SK-N-SH (cell line): ENCODE measurements at regions not wholly inside any gene's neighbourhood (a gene's known extent, or its start where the extent isn't known, plus 50 kb on each side); places are given as distances from the start of the nearest gene placed in this dataset.

Source experiments
- CTCF ChIA-PET: fragments of 300-600, 350-600 bp; formaldehyde crosslinking; extraction: SDS; loops from one replicate; lab custom pipeline; 2021; lab: Yijun Ruan, JAX
- POLR2A ChIA-PET: fragments of 350-600 bp; sonication (Branson Sonifier 250); formaldehyde crosslinking; extraction: SDS; loops from one replicate; lab custom pipeline; 2020; ENCODE audit warnings: antibody characterized with exemption, inconsistent platforms; lab: Yijun Ruan, JAX
- DNase-seq: peaks from one replicate; pipeline ENCODE4 v3.0.0; 2012
- H2AFZ ChIP-seq: fragments of 200-600 bp; sonication (generic); 2 replicates; pipeline ENCODE4 v1.8.1; 2016; ENCODE audit warnings: antibody characterized with exemption, mild to moderate bottlenecking, low read depth
- H3F3A ChIP-seq: fragments of 200-600 bp; sonication (generic); replicated peaks from 2 replicates; pipeline ENCODE3; 2016; ENCODE audit warnings: antibody characterized with exemption, mild to moderate bottlenecking; ENCODE audit not compliant: insufficient read depth
- H3K27ac ChIP-seq, 2 experiments: fragments of 200-500 bp in 1 of 2; fragments of 200-600 bp in 1 of 2; sonication (Bioruptor generic) in 1 of 2; sonication (generic), shearing (Covaris generic) in 1 of 2; 2 replicates each; pipeline versions ENCODE4 v1.5.1 to v1.6.1; 2014 to 2016; ENCODE audit warnings: low read depth in 2 of 2, inconsistent platforms in 1 of 2, low read length in 1 of 2, mild to moderate bottlenecking in 1 of 2, mixed read lengths in 1 of 2
- H3K27me3 ChIP-seq: fragments of 200-600 bp; sonication (generic), shearing (Covaris generic); 2 replicates; pipeline ENCODE4 v1.6.1; 2016; ENCODE audit warnings: mixed run types; ENCODE audit not compliant: insufficient read depth
- H3K36me3 ChIP-seq, 2 experiments: fragments of 200-500 bp in 1 of 2; fragments of 200-600 bp in 1 of 2; sonication (Bioruptor generic) in 1 of 2; sonication (generic) in 1 of 2; replicated peaks in 1 of 2; 2 replicates each; pipeline versions ENCODE3 to v1.5.1; 2014 to 2016; ENCODE audit warnings: low read length in 1 of 2, mild to moderate bottlenecking in 1 of 2; ENCODE audit not compliant: insufficient read depth in 2 of 2, control insufficient read depth in 1 of 2
- H3K4me1 ChIP-seq, 2 experiments: fragments of 200-500 bp in 1 of 2; fragments of 200-600 bp in 1 of 2; sonication (Bioruptor generic) in 1 of 2; sonication (generic), shearing (Covaris generic) in 1 of 2; 2 replicates each; pipeline versions ENCODE4 v1.5.1 to v1.6.1; 2014 to 2016; ENCODE audit warnings: low read depth in 1 of 2, low read length in 1 of 2, mixed run types in 1 of 2; ENCODE audit not compliant: insufficient read depth in 2 of 2, control insufficient read depth in 1 of 2
- H3K4me2 ChIP-seq: fragments of 200-600 bp; sonication (generic), shearing (Covaris generic); 2 replicates; pipeline ENCODE4 v1.6.1; 2017; ENCODE audit warnings: mixed run types
- H3K4me3 ChIP-seq, 2 experiments: fragments of 200-500 bp in 1 of 2; fragments of 200-600 bp in 1 of 2; sonication (Bioruptor generic) in 1 of 2; sonication (generic), shearing (Covaris generic) in 1 of 2; 2 replicates each; pipeline versions ENCODE4 v1.5.1 to v1.8.1; 2014 to 2016; ENCODE audit warnings: low read depth in 2 of 2, inconsistent platforms in 1 of 2, low read length in 1 of 2, mild to moderate bottlenecking in 1 of 2, mixed read lengths in 1 of 2, moderate library complexity in 1 of 2
- H3K79me2 ChIP-seq: fragments of 200-600 bp; sonication (generic); 2 replicates; pipeline ENCODE4 v1.8.1; 2017; ENCODE audit warnings: mild to moderate bottlenecking; ENCODE audit not compliant: insufficient read depth
- H3K9ac ChIP-seq: fragments of 200-600 bp; sonication (generic); 2 replicates; pipeline ENCODE4 v1.6.1; 2017; ENCODE audit warnings: mixed run types
- H3K9me2 ChIP-seq: fragments of 200-600 bp; sonication (generic); 2 replicates; pipeline ENCODE4 v1.6.1; 2017; ENCODE audit warnings: mixed run types
- H3K9me3 ChIP-seq: fragments of 200-600 bp; sonication (generic); 2 replicates; pipeline ENCODE4 v1.6.1; 2017; ENCODE audit warnings: mixed run types, mild to moderate bottlenecking, moderate library complexity
- H4K20me1 ChIP-seq: fragments of 200-600 bp; sonication (generic); 2 replicates; pipeline ENCODE4 v1.6.1; 2017; ENCODE audit warnings: mild to moderate bottlenecking, mixed run types; ENCODE audit not compliant: insufficient read depth
- JUND ChIP-seq: IDR thresholded peaks from 2 replicates; pipeline ENCODE4 v1.4.0; 2012
- MEF2A ChIP-seq: IDR thresholded peaks from 2 replicates; pipeline ENCODE4 v1.4.0; 2012; ENCODE audit warnings: low read depth, borderline replicate concordance
- RAD21 ChIP-seq: IDR thresholded peaks from 2 replicates; pipeline ENCODE4 v1.6.1; 2012; ENCODE audit warnings: mild to moderate bottlenecking, low read length
- SMC3 ChIP-seq: IDR thresholded peaks from 2 replicates; pipeline ENCODE4 v1.6.1; 2012; ENCODE audit warnings: low read depth, low read length, improper control_type of control experiment
- TAF1 ChIP-seq: IDR thresholded peaks from 2 replicates; pipeline ENCODE4 v1.6.1; 2012; ENCODE audit warnings: low read depth, mild to moderate bottlenecking, low read length, moderate library complexity, borderline replicate concordance
- USF1 ChIP-seq: IDR thresholded peaks from 2 replicates; pipeline ENCODE4 v1.4.0; 2012; ENCODE audit warnings: low read depth, borderline replicate concordance
- USF2 ChIP-seq: fragments of 150-350 bp; IDR thresholded peaks from 2 replicates; pipeline ENCODE4 v1.6.1; 2017; ENCODE audit warnings: antibody characterized with exemption, low read length, low read depth, borderline replicate concordance
- YY1 ChIP-seq: IDR thresholded peaks from 2 replicates; pipeline ENCODE4 v1.4.0; 2012; ENCODE audit warnings: low read depth, mild to moderate bottlenecking
- WGBS: methylation state at CpG from one replicate; pipeline ENCODE4 v1.1.6; 2017; ENCODE audit warnings: low lambda C conversion rate; 5-methylcytosine and 5-hydroxymethylcytosine counted together
- TF ChIP-seq, protein P1 (sequence below): IDR thresholded peaks from 2 replicates; pipeline ENCODE4 v1.4.0; 2012; ENCODE audit warnings: low read depth
- TF ChIP-seq, protein P2 (sequence below): IDR thresholded peaks from 2 replicates; pipeline ENCODE4 v1.6.1; 2012; ENCODE audit warnings: mild to moderate bottlenecking, low read depth, low read length, moderate library complexity
- TF ChIP-seq, protein P3 (sequence below): fragments of 200-600 bp; sonication (generic); IDR thresholded peaks from 2 replicates; pipeline ENCODE4 v1.6.1; 2017; ENCODE audit warnings: antibody characterized with exemption, mild to moderate bottlenecking, moderate library complexity

DNA sequence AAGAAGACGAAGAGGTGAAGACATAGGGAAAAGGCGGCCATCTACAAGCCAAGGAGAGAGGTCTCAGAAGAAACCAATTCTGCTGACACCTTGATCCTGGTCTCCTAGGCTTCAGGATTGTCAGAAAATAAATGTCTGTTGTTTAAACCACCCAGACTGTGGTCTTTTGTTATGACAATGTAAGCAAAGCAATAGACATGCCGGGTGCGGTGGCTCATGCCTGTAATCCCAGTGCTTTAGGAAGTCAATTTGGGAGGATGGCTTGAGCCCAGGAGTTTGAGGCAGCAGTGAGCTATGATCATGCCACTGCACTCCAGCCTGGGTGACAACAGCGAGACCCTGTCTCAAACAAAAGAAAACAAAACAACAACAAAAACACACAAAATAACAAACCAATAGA, 64.4 kb downstream of the HAPSTR1 start:
- Histone ChIP-seq H3K79me2 (no peaks in the 10 kb centered on the region), H3F3A (no peaks in the 10 kb centered on the region), H2AFZ (no peak overlapping the region), H3K36me3 (no peaks in the 10 kb centered on the region), H3K9ac (no peak overlapping the region), H3K9me3 (no peaks in the 10 kb centered on the region), H3K4me1 (no peaks in the 10 kb centered on the region), H3K4me3 (no peak overlapping the region), H3K27ac (no peak overlapping the region), H3K4me2 (no peak overlapping the region), H3K27me3 (no peaks in the 10 kb centered on the region), H4K20me1 (no peaks in the 10 kb centered on the region), H3K9me2 (no peaks in the 10 kb centered on the region)
- TF ChIP-seq SMC3 (no peak), USF2 (no peak), JUND (no peak), TAF1 (no peak), USF1 (no peak)
- ChIA-PET CTCF (no interaction called here), POLR2A (no interaction called here)
- WGBS, result 90% methylated on average over 5 of the region's 5 CpGs
- no peak for DNase-seq

DNA sequence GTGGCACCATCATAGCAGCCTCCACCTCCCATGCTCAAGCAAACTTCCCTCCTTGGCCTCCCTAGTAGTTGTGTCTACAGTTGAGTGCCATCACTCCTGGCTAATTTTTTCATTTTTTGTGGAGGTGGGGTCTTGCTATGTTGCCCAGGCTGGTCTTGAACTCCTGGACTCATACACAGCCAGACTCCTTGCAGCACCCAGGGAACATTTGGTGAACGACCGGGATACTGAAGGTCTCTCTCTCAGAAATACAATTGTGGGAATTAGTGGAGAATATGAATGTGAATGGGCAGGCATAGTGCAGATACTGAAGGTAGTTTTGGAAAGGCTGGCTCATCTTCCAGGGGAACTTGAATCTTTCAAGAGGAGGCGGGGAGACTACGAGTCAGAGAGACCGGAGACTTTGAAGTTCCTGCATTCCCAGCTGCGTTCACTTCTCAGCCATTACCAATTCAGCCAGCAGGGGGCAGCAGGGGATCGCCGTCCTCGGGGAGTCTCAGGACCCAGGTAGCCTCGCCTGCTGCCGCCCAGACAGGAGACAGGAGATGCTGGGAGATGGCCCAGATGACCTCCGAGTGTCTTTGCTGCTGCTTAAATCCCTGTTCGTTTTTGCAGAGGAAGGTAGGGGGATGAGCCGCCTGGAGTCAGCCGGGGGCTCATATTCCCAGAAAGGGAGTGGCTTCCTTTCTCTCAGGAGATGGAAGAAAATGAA, 68.6 kb downstream of the HAPSTR1 start:
- 25% methylated on average over 13 of the region's 15 CpGs for WGBS
- Histone ChIP-seq H3F3A (no peaks in the 10 kb centered on the region), H3K36me3 (no peaks in the 10 kb centered on the region), H4K20me1 (no peaks in the 10 kb centered on the region), H3K4me2 (0 out of 2 replicates have a peak overlapping the region, but pooled peaks have one; percentile 33), H3K4me1 (no peaks in the 10 kb centered on the region), H3K9me2 (no peaks in the 10 kb centered on the region), H3K27ac (no peak overlapping the region), H3K9me3 (no peaks in the 10 kb centered on the region), H2AFZ (no peak overlapping the region), H3K27me3 (no peaks in the 10 kb centered on the region), H3K79me2 (no peaks in the 10 kb centered on the region), H3K4me3 (no peak overlapping the region), H3K9ac (no peak overlapping the region)
- ChIA-PET CTCF (interaction anchor here (0.6 to 1.6 kb wide), 25 partner anchors 8 to 1349 kb away, joined by 3 to 8 read pairs (median 4); partner anchors contain the start of gene GRIN2A), POLR2A (no interaction called here)
- TF ChIP-seq, protein P1, sequence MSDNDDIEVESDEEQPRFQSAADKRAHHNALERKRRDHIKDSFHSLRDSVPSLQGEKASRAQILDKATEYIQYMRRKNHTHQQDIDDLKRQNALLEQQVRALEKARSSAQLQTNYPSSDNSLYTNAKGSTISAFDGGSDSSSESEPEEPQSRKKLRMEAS, result no peak
- no peak for TF ChIP-seq YY1
- peak; percentile 78 for TF ChIP-seq SMC3
- TF ChIP-seq, protein P2, sequence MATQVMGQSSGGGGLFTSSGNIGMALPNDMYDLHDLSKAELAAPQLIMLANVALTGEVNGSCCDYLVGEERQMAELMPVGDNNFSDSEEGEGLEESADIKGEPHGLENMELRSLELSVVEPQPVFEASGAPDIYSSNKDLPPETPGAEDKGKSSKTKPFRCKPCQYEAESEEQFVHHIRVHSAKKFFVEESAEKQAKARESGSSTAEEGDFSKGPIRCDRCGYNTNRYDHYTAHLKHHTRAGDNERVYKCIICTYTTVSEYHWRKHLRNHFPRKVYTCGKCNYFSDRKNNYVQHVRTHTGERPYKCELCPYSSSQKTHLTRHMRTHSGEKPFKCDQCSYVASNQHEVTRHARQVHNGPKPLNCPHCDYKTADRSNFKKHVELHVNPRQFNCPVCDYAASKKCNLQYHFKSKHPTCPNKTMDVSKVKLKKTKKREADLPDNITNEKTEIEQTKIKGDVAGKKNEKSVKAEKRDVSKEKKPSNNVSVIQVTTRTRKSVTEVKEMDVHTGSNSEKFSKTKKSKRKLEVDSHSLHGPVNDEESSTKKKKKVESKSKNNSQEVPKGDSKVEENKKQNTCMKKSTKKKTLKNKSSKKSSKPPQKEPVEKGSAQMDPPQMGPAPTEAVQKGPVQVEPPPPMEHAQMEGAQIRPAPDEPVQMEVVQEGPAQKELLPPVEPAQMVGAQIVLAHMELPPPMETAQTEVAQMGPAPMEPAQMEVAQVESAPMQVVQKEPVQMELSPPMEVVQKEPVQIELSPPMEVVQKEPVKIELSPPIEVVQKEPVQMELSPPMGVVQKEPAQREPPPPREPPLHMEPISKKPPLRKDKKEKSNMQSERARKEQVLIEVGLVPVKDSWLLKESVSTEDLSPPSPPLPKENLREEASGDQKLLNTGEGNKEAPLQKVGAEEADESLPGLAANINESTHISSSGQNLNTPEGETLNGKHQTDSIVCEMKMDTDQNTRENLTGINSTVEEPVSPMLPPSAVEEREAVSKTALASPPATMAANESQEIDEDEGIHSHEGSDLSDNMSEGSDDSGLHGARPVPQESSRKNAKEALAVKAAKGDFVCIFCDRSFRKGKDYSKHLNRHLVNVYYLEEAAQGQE, result no peak
- TF ChIP-seq MEF2A, result no peak
- TF ChIP-seq, protein P3, sequence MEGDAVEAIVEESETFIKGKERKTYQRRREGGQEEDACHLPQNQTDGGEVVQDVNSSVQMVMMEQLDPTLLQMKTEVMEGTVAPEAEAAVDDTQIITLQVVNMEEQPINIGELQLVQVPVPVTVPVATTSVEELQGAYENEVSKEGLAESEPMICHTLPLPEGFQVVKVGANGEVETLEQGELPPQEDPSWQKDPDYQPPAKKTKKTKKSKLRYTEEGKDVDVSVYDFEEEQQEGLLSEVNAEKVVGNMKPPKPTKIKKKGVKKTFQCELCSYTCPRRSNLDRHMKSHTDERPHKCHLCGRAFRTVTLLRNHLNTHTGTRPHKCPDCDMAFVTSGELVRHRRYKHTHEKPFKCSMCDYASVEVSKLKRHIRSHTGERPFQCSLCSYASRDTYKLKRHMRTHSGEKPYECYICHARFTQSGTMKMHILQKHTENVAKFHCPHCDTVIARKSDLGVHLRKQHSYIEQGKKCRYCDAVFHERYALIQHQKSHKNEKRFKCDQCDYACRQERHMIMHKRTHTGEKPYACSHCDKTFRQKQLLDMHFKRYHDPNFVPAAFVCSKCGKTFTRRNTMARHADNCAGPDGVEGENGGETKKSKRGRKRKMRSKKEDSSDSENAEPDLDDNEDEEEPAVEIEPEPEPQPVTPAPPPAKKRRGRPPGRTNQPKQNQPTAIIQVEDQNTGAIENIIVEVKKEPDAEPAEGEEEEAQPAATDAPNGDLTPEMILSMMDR, result peak; percentile 81
- TF ChIP-seq RAD21, result peak; percentile 84
- DNase-seq, result peak; percentile 80
